HEK293 (cell line): ENCODE measurements at regions not wholly inside any gene's neighbourhood (a gene's known extent, or its start where the extent isn't known, plus 50 kb on each side); places are given as distances from the start of the nearest gene placed in this dataset.

ENCODE experiments used
- CTCF ChIA-PET: fragments of 350-600 bp; formaldehyde crosslinking; extraction: SDS; loops from one replicate; lab custom pipeline; 2021; ENCODE audit warnings: antibody characterized with exemption; lab: Yijun Ruan, JAX
- POLR2A ChIA-PET: fragments of 300-600 bp; formaldehyde crosslinking; extraction: SDS; loops from one replicate; lab custom pipeline; 2020; ENCODE audit warnings: antibody characterized with exemption, inconsistent platforms; lab: Yijun Ruan, JAX
- H3K27ac ChIP-seq: fragments of 200-500 bp; sonication (Bioruptor generic); 2 replicates; pipeline ENCODE4 v1.5.1; 2014; ENCODE audit warnings: low read depth, low read length, control low read depth, inconsistent platforms; ENCODE audit errors: extremely low read depth
- H3K36me3 ChIP-seq, 2 experiments: fragments of 200-500 bp in 1 of 2; sonication (Bioruptor generic) in 1 of 2; 1 replicate in 1 of 2; 2 replicates in 1 of 2; pipeline ENCODE4 v1.5.1; 2014 to 2017; ENCODE audit warnings: inconsistent platforms in 2 of 2, low read length in 2 of 2; ENCODE audit not compliant: control insufficient read depth in 2 of 2, insufficient read depth in 1 of 2
- H3K4me1 ChIP-seq: fragments of 200-500 bp; sonication (Bioruptor generic); 2 replicates; pipeline ENCODE4 v1.5.1; 2014; ENCODE audit warnings: mild to moderate bottlenecking, low read length, inconsistent platforms; ENCODE audit not compliant: control insufficient read depth, insufficient read depth
- H3K4me3 ChIP-seq: 2 replicates; pipeline ENCODE4 v1.5.1; 2011; ENCODE audit warnings: low read depth, mild to moderate bottlenecking, control low read depth, low read length, moderate library complexity
- H3K9me3 ChIP-seq: fragments of 200-500 bp; sonication (Bioruptor generic); 2 replicates; pipeline ENCODE4 v1.5.1; 2014; ENCODE audit warnings: low read depth, low read length, inconsistent platforms; ENCODE audit not compliant: control insufficient read depth, insufficient read depth
- BCL11B ChIP-seq: fragments of 450-650 bp; formaldehyde crosslinking; IDR thresholded peaks from 2 replicates; pipeline ENCODE4 v1.5.1; 2016; ENCODE audit warnings: low read depth, missing biosample characterization, missing genetic modification characterization
- KLF8 ChIP-seq: fragments of 450-650 bp; formaldehyde crosslinking; IDR thresholded peaks from 2 replicates; pipeline ENCODE4 v1.5.1; 2016; ENCODE audit warnings: missing biosample characterization, missing genetic modification characterization
- KLF9 ChIP-seq: fragments of 450-650 bp; formaldehyde crosslinking; IDR thresholded peaks from 2 replicates; pipeline ENCODE4 v1.5.1; 2016; ENCODE audit warnings: missing biosample characterization, missing genetic modification characterization, low read depth
- ZBTB21 ChIP-seq: fragments of 450-650 bp; formaldehyde crosslinking; IDR thresholded peaks from 2 replicates; pipeline ENCODE4 v1.5.1; 2017; ENCODE audit warnings: missing biosample characterization, missing genetic modification characterization
- ZEB2 ChIP-seq: fragments of 450-650 bp; formaldehyde crosslinking; IDR thresholded peaks from 2 replicates; pipeline ENCODE4 v1.5.1; 2016; ENCODE audit warnings: missing biosample characterization, missing genetic modification characterization
- ZNF121 ChIP-seq: fragments of 450-650 bp; formaldehyde crosslinking; IDR thresholded peaks from 2 replicates; pipeline ENCODE4 v1.5.1; 2016; ENCODE audit warnings: missing biosample characterization, missing genetic modification characterization
- ZNF138 ChIP-seq: fragments of 450-650 bp; formaldehyde crosslinking; IDR thresholded peaks from 2 replicates; pipeline ENCODE4 v1.5.1; 2016; ENCODE audit warnings: missing biosample characterization, missing genetic modification characterization, borderline replicate concordance
- ZNF18 ChIP-seq: fragments of 450-650 bp; formaldehyde crosslinking; IDR thresholded peaks from 2 replicates; pipeline ENCODE4 v1.5.1; 2016; ENCODE audit warnings: missing biosample characterization, missing genetic modification characterization
- ZNF26 ChIP-seq: fragments of 450-650 bp; formaldehyde crosslinking; IDR thresholded peaks from 2 replicates; pipeline ENCODE4 v1.5.1; 2016; ENCODE audit warnings: missing biosample characterization, missing genetic modification characterization
- ZNF311 ChIP-seq: fragments of 450-650 bp; formaldehyde crosslinking; IDR thresholded peaks from 2 replicates; pipeline ENCODE4 v1.5.1; 2017; ENCODE audit warnings: missing biosample characterization, missing genetic modification characterization, borderline replicate concordance
- ZNF48 ChIP-seq: fragments of 450-650 bp; formaldehyde crosslinking; IDR thresholded peaks from 2 replicates; pipeline ENCODE4 v1.5.1; 2016; ENCODE audit warnings: missing biosample characterization, missing genetic modification characterization
- ZNF513 ChIP-seq: fragments of 450-650 bp; IDR thresholded peaks from 2 replicates; pipeline ENCODE4 v1.5.1; 2018; ENCODE audit warnings: missing biosample characterization, missing genetic modification characterization
- ZNF530 ChIP-seq: fragments of 450-650 bp; formaldehyde crosslinking; IDR thresholded peaks from 2 replicates; pipeline ENCODE4 v1.5.1; 2016; ENCODE audit warnings: low read depth, missing biosample characterization, missing genetic modification characterization
- ZNF585B ChIP-seq: fragments of 450-650 bp; formaldehyde crosslinking; IDR thresholded peaks from 2 replicates; pipeline ENCODE4 v1.5.1; 2016; ENCODE audit warnings: missing biosample characterization, missing genetic modification characterization
- ZNF610 ChIP-seq: fragments of 450-650 bp; formaldehyde crosslinking; IDR thresholded peaks from 2 replicates; pipeline ENCODE4 v1.5.1; 2016; ENCODE audit warnings: missing biosample characterization, missing genetic modification characterization, borderline replicate concordance
- ZNF830 ChIP-seq: fragments of 450-650 bp; IDR thresholded peaks from 2 replicates; pipeline ENCODE4 v1.5.0; 2018; ENCODE audit warnings: missing biosample characterization, missing genetic modification characterization, low read depth, mild to moderate bottlenecking, moderate library complexity
- TF ChIP-seq, protein P1 (sequence below): fragments of 450-650 bp; formaldehyde crosslinking; IDR thresholded peaks from 2 replicates; pipeline ENCODE4 v1.5.1; 2016; ENCODE audit warnings: missing biosample characterization, missing genetic modification characterization
- TF ChIP-seq, protein P2 (sequence below): fragments of 450-650 bp; formaldehyde crosslinking; IDR thresholded peaks from 2 replicates; pipeline ENCODE4 v1.5.1; 2016; ENCODE audit warnings: missing biosample characterization, missing genetic modification characterization

- Histone ChIP-seq H3K27ac (no peak overlapping the region), H3K36me3 (no peaks in the 10 kb centered on the region), H3K4me3 (no peak overlapping the region), H3K9me3 (no peaks in the 10 kb centered on the region), H3K4me1 (no peaks in the 10 kb centered on the region)
- TF ChIP-seq ZNF26 (no peak), ZNF48 (tag by site-specific recombination) (no peak), ZEB2 (tag by site-specific recombination) (no peak)
- POLR2A ChIA-PET, result no interaction called here
- CTCF ChIA-PET, result no interaction called here
These were observed 679.3 kb upstream of the ALCAM start for GRCh38 chr3:104687362-104687761.

DNA sequence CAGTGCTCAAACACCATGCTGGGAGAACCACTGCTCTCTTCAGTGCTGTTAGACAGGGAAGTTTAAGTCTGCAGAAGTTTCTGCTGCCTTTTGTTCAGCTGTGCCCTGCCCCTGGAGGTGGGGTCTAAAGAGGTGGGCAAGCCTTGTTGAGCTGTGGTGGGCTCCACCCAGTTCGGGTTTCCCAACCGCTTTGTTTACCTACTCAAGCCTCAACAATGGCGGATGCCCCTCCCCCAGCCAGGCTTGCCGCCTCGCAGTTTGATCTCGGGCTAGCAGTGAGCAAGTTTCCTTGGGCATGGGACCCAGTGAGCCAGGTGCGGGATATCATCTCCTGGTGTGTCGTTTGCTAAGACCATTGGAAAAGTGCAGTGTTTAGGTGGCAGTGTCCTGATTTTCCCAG lies 670.2 kb upstream of the ALCAM start:
- Histone ChIP-seq H3K9me3 (no peaks in the 10 kb centered on the region), H3K27ac (no peak overlapping the region), H3K36me3 (no peaks in the 10 kb centered on the region), H3K4me3 (no peak overlapping the region)
- POLR2A ChIA-PET, result no interaction called here
- CTCF ChIA-PET, result interaction anchor here (0.7 kb wide), 1 partner anchor 202 kb away, joined by 4 read pairs; no protein-coding TSS in a partner anchor
- no peak for TF ChIP-seq ZBTB21 (tag by site-specific recombination)
- TF ChIP-seq ZNF513 (tag by site-specific recombination), result no peak
- TF ChIP-seq ZNF610 (tag by site-specific recombination), result no peak
- TF ChIP-seq ZNF530 (tag by site-specific recombination), result no peak
- TF ChIP-seq BCL11B (tag by site-specific recombination), result no peak
- TF ChIP-seq ZNF585B (tag by site-specific recombination), result no peak
- no peak for TF ChIP-seq ZNF138 (tag by site-specific recombination)
- TF ChIP-seq, protein P1, sequence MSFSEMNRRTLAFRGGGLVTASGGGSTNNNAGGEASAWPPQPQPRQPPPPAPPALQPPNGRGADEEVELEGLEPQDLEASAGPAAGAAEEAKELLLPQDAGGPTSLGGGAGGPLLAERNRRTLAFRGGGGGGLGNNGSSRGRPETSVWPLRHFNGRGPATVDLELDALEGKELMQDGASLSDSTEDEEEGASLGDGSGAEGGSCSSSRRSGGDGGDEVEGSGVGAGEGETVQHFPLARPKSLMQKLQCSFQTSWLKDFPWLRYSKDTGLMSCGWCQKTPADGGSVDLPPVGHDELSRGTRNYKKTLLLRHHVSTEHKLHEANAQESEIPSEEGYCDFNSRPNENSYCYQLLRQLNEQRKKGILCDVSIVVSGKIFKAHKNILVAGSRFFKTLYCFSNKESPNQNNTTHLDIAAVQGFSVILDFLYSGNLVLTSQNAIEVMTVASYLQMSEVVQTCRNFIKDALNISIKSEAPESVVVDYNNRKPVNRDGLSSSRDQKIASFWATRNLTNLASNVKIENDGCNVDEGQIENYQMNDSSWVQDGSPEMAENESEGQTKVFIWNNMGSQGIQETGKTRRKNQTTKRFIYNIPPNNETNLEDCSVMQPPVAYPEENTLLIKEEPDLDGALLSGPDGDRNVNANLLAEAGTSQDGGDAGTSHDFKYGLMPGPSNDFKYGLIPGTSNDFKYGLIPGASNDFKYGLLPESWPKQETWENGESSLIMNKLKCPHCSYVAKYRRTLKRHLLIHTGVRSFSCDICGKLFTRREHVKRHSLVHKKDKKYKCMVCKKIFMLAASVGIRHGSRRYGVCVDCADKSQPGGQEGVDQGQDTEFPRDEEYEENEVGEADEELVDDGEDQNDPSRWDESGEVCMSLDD (tag by site-specific recombination), result no peak
- no peak for TF ChIP-seq ZNF18 (tag by site-specific recombination)
- no peak for TF ChIP-seq ZNF830
- no peak for TF ChIP-seq KLF9 (tag by site-specific recombination)
- TF ChIP-seq, protein P2, sequence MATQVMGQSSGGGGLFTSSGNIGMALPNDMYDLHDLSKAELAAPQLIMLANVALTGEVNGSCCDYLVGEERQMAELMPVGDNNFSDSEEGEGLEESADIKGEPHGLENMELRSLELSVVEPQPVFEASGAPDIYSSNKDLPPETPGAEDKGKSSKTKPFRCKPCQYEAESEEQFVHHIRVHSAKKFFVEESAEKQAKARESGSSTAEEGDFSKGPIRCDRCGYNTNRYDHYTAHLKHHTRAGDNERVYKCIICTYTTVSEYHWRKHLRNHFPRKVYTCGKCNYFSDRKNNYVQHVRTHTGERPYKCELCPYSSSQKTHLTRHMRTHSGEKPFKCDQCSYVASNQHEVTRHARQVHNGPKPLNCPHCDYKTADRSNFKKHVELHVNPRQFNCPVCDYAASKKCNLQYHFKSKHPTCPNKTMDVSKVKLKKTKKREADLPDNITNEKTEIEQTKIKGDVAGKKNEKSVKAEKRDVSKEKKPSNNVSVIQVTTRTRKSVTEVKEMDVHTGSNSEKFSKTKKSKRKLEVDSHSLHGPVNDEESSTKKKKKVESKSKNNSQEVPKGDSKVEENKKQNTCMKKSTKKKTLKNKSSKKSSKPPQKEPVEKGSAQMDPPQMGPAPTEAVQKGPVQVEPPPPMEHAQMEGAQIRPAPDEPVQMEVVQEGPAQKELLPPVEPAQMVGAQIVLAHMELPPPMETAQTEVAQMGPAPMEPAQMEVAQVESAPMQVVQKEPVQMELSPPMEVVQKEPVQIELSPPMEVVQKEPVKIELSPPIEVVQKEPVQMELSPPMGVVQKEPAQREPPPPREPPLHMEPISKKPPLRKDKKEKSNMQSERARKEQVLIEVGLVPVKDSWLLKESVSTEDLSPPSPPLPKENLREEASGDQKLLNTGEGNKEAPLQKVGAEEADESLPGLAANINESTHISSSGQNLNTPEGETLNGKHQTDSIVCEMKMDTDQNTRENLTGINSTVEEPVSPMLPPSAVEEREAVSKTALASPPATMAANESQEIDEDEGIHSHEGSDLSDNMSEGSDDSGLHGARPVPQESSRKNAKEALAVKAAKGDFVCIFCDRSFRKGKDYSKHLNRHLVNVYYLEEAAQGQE (tag by site-specific recombination), result no peak
- no peak for TF ChIP-seq ZNF311 (tag by site-specific recombination)
- no peak for TF ChIP-seq ZNF26
- no peak for TF ChIP-seq KLF8 (tag by site-specific recombination)
- TF ChIP-seq ZNF121 (tag by site-specific recombination), result no peak
- TF ChIP-seq, all 188 proteins: peak for 0
- no peaks in the 10 kb centered on the region for H3K4me1 ChIP-seq
